GM12878 (cell line): ENCODE measurements at regions not wholly inside any gene's neighbourhood (a gene's known extent, or its start where the extent isn't known, plus 50 kb on each side); places are given as distances from the start of the nearest gene placed in this dataset.

ENCODE experiments used
- ATAC-seq: fragments of 200-7000 bp; cut with Tn5 transposase; 3 replicates; pipeline ENCODE4 v1.9.1; 2020; ENCODE audit warnings: mild to moderate bottlenecking, moderate library complexity
- BruUV-seq: library from RNA; stranded (reverse); fragments of 400-500 nt; replicated peaks from 2 replicates; lab custom pipeline; 2021; lab: Mats Ljungman, UMichigan
- CTCF ChIA-PET: fragments of 300-600 bp; sonication (Branson Sonifier 250); formaldehyde crosslinking; extraction: SDS; loops from one replicate; lab custom pipeline; 2021; ENCODE audit warnings: inconsistent platforms; lab: Yijun Ruan, JAX
- POLR2A ChIA-PET: fragments of 350-600 bp; formaldehyde crosslinking; extraction: SDS; loops from one replicate; lab custom pipeline; 2021; ENCODE audit warnings: inconsistent platforms; lab: Charles Lee
- RAD21 ChIA-PET: fragments of 300-600 bp; sonication (Branson Sonifier 250); formaldehyde crosslinking; loops from one replicate; lab custom pipeline; 2023; ENCODE audit warnings: antibody characterized with exemption; ENCODE audit not compliant: unreplicated experiment; lab: Charles Lee
- SMC1A ChIA-PET: fragments of 300-600 bp; sonication (Branson Sonifier 250); formaldehyde crosslinking; loops from one replicate; lab custom pipeline; 2023; ENCODE audit not compliant: unreplicated experiment, uncharacterized antibody; lab: Charles Lee
- DNase-seq: peaks from one replicate; pipeline ENCODE4 v3.0.0-alpha.2; 2011; ENCODE audit warnings: low read depth, low spot score
- FAIRE-seq: peaks from 3 replicates; lab custom pipeline; 2011; peaks lifted over from hg19 to GRCh38; lab: Jason Lieb, UNC
- H2AFZ ChIP-seq: 2 replicates; pipeline ENCODE4 v1.6.0; 2011; ENCODE audit warnings: low read depth, low read length, control low read depth; ENCODE audit not compliant: control insufficient read depth
- H3K27ac ChIP-seq: 2 replicates; pipeline ENCODE4 v1.5.1; 2011; ENCODE audit warnings: control low read depth; ENCODE audit not compliant: control insufficient read depth, insufficient read depth
- H3K27me3 ChIP-seq, 2 experiments: replicated peaks in 1 of 2; 2 replicates each; pipeline versions ENCODE4 v1.6.0 to v1.6.1; 2011; ENCODE audit warnings: low read length in 1 of 2; ENCODE audit not compliant: control insufficient read depth in 2 of 2, insufficient read depth in 2 of 2
- H3K36me3 ChIP-seq, 2 experiments: 2 replicates each; pipeline ENCODE4 v1.5.1; 2011; ENCODE audit warnings: low read length in 1 of 2; ENCODE audit not compliant: control insufficient read depth in 2 of 2, insufficient read depth in 2 of 2
- H3K4me1 ChIP-seq: 2 replicates; pipeline ENCODE4 v1.6.1; 2011; ENCODE audit warnings: mild to moderate bottlenecking, low read length, moderate library complexity, mixed read lengths; ENCODE audit not compliant: control insufficient read depth, insufficient read depth
- H3K4me2 ChIP-seq: 2 replicates; pipeline ENCODE4 v1.6.0; 2011; ENCODE audit warnings: control low read depth; ENCODE audit not compliant: control insufficient read depth, insufficient read depth
- H3K4me3 ChIP-seq: fragments of 200-600 bp; sonication (generic); 2 replicates; pipeline ENCODE4 v1.5.1; 2016
- H3K79me2 ChIP-seq: 2 replicates; pipeline ENCODE4 v1.6.0; 2011; ENCODE audit warnings: low read length; ENCODE audit not compliant: control insufficient read depth, insufficient read depth
- H3K9ac ChIP-seq: 2 replicates; pipeline ENCODE4 v1.8.0; 2011; ENCODE audit warnings: low read length, control low read depth, mixed read lengths; ENCODE audit not compliant: control insufficient read depth, insufficient read depth
- H3K9me3 ChIP-seq: replicated peaks from 3 replicates; pipeline ENCODE4 v1.5.1; 2011; ENCODE audit warnings: mild to moderate bottlenecking, low read length; ENCODE audit not compliant: control insufficient read depth, insufficient read depth
- H4K20me1 ChIP-seq: 2 replicates; pipeline ENCODE4 v1.6.0; 2011; ENCODE audit not compliant: control insufficient read depth, insufficient read depth
- BHLHE40 ChIP-seq, 2 experiments: fragments of 450-650 bp in 1 of 2; IDR thresholded peaks; 2 replicates each; pipeline ENCODE4 v1.6.1; 2011 to 2017; ENCODE audit warnings: low read depth in 2 of 2, borderline replicate concordance in 1 of 2, improper control_type of control experiment in 1 of 2, low read length in 1 of 2, mild to moderate bottlenecking in 1 of 2
- CUX1 ChIP-seq: IDR thresholded peaks from 2 replicates; pipeline ENCODE4 v1.6.1; 2012; ENCODE audit warnings: improper control_type of control experiment, low read depth, low read length; ENCODE audit not compliant: insufficient replicate concordance
- NFIC ChIP-seq: IDR thresholded peaks from 2 replicates; pipeline ENCODE4 v1.6.1; 2012; ENCODE audit warnings: low read depth, mild to moderate bottlenecking, inconsistent platforms, low read length, moderate library complexity
- RAD51 ChIP-seq: fragments of 450-650 bp; IDR thresholded peaks from 2 replicates; pipeline ENCODE4 v1.6.1; 2016; ENCODE audit warnings: moderate library complexity, mild to moderate bottlenecking, inconsistent platforms
- SMAD5 ChIP-seq: IDR thresholded peaks from 2 replicates; pipeline ENCODE4 v1.6.1; 2016; ENCODE audit warnings: antibody characterized with exemption, low read depth
- USF2 ChIP-seq: IDR thresholded peaks from 2 replicates; pipeline ENCODE4 v1.6.1; 2011; ENCODE audit warnings: low read depth, low read length, improper control_type of control experiment, borderline replicate concordance
- WGBS: methylation state at CpG from one replicate; pipeline ENCODE4 v1.1.6; 2016; ENCODE audit warnings: low lambda C conversion rate; ENCODE audit not compliant: insufficient replicate concordance, insufficient coverage; ENCODE audit errors: missing lambda C conversion rate; 5-methylcytosine and 5-hydroxymethylcytosine counted together
- in situ Hi-C: fragments of 300-500 bp; cut with MboI; formaldehyde crosslinking; loops from 9 replicates; pipeline ENCODE4 v1.14.3; 2018; ENCODE audit warnings: mixed read lengths
- intact Hi-C: fragments of 100-400 bp; cut with micrococcal nuclease; formaldehyde crosslinking; loops from one replicate; pipeline ENCODE4 v1.14.2; 2022; ENCODE audit not compliant: unreplicated experiment
- TF ChIP-seq, protein P1 (sequence below), 3 experiments: IDR thresholded peaks in 2 of 3; conservative IDR thresholded peaks in 1 of 3; 2 replicates each; pipeline ENCODE4 v1.5.1; 2011; ENCODE audit warnings: low read depth in 3 of 3, low read length in 3 of 3, mild to moderate bottlenecking in 3 of 3, control low read depth in 2 of 3, moderate library complexity in 2 of 3, inconsistent platforms in 1 of 3, mixed read lengths in 1 of 3; ENCODE audit not compliant: control insufficient read depth in 2 of 3, insufficient read depth in 1 of 3; ENCODE audit errors: extremely low read depth in 1 of 3

GRCh38 chr5:143536364-143536763, 132.9 kb upstream of the NR3C1 start:
- no peak for DNase-seq
- WGBS = 82% methylated on average over 3 of the region's 3 CpGs
- in situ Hi-C loops = no loop called here
- BruUV-seq = no TSS peak
- no peaks in the 10 kb centered on the region for H4K20me1 ChIP-seq
- RAD21 ChIA-PET = interaction anchor here (1.7 kb wide), 1 partner anchor 11 kb away, joined by 6 read pairs; no protein-coding TSS in a partner anchor
- TF ChIP-seq BHLHE40 (IDR thresholded peaks at IDR 0.05; ENCODE audit: borderline replicate concordance in 1 of 2, low read depth in 2 of 2, low read length in 1 of 2) (no peak), SMAD5 (no peak), USF2 (no peak), CUX1 (no peak), RAD51 (no peak), NFIC (no peak)
- TF ChIP-seq, protein P1, sequence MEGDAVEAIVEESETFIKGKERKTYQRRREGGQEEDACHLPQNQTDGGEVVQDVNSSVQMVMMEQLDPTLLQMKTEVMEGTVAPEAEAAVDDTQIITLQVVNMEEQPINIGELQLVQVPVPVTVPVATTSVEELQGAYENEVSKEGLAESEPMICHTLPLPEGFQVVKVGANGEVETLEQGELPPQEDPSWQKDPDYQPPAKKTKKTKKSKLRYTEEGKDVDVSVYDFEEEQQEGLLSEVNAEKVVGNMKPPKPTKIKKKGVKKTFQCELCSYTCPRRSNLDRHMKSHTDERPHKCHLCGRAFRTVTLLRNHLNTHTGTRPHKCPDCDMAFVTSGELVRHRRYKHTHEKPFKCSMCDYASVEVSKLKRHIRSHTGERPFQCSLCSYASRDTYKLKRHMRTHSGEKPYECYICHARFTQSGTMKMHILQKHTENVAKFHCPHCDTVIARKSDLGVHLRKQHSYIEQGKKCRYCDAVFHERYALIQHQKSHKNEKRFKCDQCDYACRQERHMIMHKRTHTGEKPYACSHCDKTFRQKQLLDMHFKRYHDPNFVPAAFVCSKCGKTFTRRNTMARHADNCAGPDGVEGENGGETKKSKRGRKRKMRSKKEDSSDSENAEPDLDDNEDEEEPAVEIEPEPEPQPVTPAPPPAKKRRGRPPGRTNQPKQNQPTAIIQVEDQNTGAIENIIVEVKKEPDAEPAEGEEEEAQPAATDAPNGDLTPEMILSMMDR (IDR thresholded peaks at IDR 0.05 in 2 of 3, conservative IDR thresholded peaks at IDR 0.05 in 1 of 3; ENCODE audit: control insufficient read depth in 2 of 3, extremely low read depth in 1 of 3, insufficient read depth in 1 of 3, low read depth in 3 of 3, low read length in 3 of 3) = no peak
- TF ChIP-seq, all 136 proteins: peak for 0
- Histone ChIP-seq H3K4me1 (no peaks in the 10 kb centered on the region), H2AFZ (no peak overlapping the region), H3K9ac (no peak overlapping the region), H3K36me3 (no peaks in the 10 kb centered on the region), H3K4me2 (no peak overlapping the region), H3K27ac (no peak overlapping the region), H3K27me3 (no peaks in the 10 kb centered on the region), H3K79me2 (no peaks in the 10 kb centered on the region), H3K9me3 (peaks cover 4% of the 10 kb centered on the region; the same call in 1 of the 3 replicates), H3K4me3 (no peak overlapping the region)
- ChIA-PET SMC1A (interaction anchor here (0.7 to 2.1 kb wide), 3 partner anchors 12 to 38 kb away, joined by 3 to 9 read pairs (median 4); no protein-coding TSS in a partner anchor), POLR2A (no interaction called here), CTCF (interaction anchor here (1.1 kb wide), 1 partner anchor 14 kb away, joined by 3 read pairs; no protein-coding TSS in a partner anchor)
- FAIRE-seq = no peak
- intact Hi-C loops = no loop called here
- no peak for ATAC-seq
